ENCODE measurements at regions not wholly inside any gene's neighbourhood (a gene's known extent, or its start where the extent isn't known, plus 50 kb on each side); places are given as distances from the start of the nearest gene placed in this dataset.

DNA sequence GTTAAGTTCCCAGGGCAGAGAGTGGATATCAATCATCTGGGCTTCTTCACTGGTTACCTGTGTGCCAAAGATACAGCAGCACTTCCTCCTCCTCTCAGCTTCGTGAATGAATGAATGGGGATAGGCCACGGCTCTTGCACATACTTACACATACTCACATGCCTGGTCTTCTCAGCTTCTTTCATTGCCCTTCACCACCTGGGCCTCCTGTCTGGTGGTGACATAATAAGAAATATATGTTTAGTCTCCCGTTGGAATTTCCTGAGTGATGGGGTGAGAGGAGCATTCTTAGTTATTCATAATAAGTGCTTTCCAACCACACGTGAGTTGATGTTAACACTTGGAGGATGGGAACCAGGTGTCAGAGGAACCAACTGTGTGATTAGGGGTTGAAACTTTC lies 268.1 kb upstream of the RMST start:
- DNase-seq (ENCODE audit: low read depth in 4 of 6, low spot score in 6 of 6): no peak

GRCh38 chr12:97200181-97200580 lies 262.4 kb upstream of the RMST start:
- WGBS (ENCODE audit: insufficient coverage): no CpG with 5 or more reads among the region's 5 CpGs

More for the DNA sequence above, 268.1 kb upstream of the RMST start:
- no peak overlapping the region for H3K4me3 ChIP-seq (ENCODE audit: low read depth, low read length)
- no CpG with 5 or more reads among the region's 4 CpGs for WGBS (ENCODE audit: insufficient coverage)
- peaks cover 4% of the 10 kb centered on the region for H3K9me3 ChIP-seq (ENCODE audit: control insufficient read depth, insufficient read depth, low read length)
- no peaks in the 10 kb centered on the region for H3K4me1 ChIP-seq (ENCODE audit: control insufficient read depth, insufficient read depth, low read length)
- no peaks in the 10 kb centered on the region for H3K36me3 ChIP-seq (ENCODE audit: control insufficient read depth, insufficient read depth, low read length)
- no peaks in the 10 kb centered on the region for H3K27me3 ChIP-seq (ENCODE audit: control insufficient read depth, insufficient read depth, low read length)
- H3K27ac ChIP-seq (ENCODE audit: low read depth, low read length): no peak overlapping the region

GRCh38 chr12:97203408-97203807 lies 259.2 kb upstream of the RMST start:
- H3K4me3 ChIP-seq (ENCODE audit: low read depth, low read length): no peak overlapping the region
- no peak overlapping the region for H3K27ac ChIP-seq (ENCODE audit: low read depth, low read length)
- no peaks in the 10 kb centered on the region for H3K4me1 ChIP-seq (ENCODE audit: control insufficient read depth, insufficient read depth, low read length)
- H3K9me3 ChIP-seq (ENCODE audit: control insufficient read depth, insufficient read depth, low read length): no peaks in the 10 kb centered on the region
- no peak for DNase-seq (ENCODE audit: low read depth in 4 of 6, low spot score in 6 of 6)
- WGBS (ENCODE audit: insufficient coverage): 60% methylated on average over 2 of the region's 3 CpGs
- H3K27me3 ChIP-seq (ENCODE audit: control insufficient read depth, insufficient read depth, low read length): no peaks in the 10 kb centered on the region
- H3K36me3 ChIP-seq (ENCODE audit: control insufficient read depth, insufficient read depth, low read length): no peaks in the 10 kb centered on the region

More at GRCh38 chr12:97200181-97200580, 262.4 kb upstream of the RMST start:
- Histone ChIP-seq H3K4me3 (ENCODE audit: low read depth, low read length) (no peak overlapping the region), H3K4me1 (ENCODE audit: control insufficient read depth, insufficient read depth, low read length) (no peaks in the 10 kb centered on the region), H3K9me3 (ENCODE audit: control insufficient read depth, insufficient read depth, low read length) (peaks cover 1% of the 10 kb centered on the region), H3K36me3 (ENCODE audit: control insufficient read depth, insufficient read depth, low read length) (no peaks in the 10 kb centered on the region), H3K27ac (ENCODE audit: low read depth, low read length) (no peak overlapping the region), H3K27me3 (ENCODE audit: control insufficient read depth, insufficient read depth, low read length) (no peaks in the 10 kb centered on the region)
- DNase-seq (ENCODE audit: low read depth in 4 of 6, low spot score in 6 of 6): peak in 1 of 6 donors; percentile 41

DNA sequence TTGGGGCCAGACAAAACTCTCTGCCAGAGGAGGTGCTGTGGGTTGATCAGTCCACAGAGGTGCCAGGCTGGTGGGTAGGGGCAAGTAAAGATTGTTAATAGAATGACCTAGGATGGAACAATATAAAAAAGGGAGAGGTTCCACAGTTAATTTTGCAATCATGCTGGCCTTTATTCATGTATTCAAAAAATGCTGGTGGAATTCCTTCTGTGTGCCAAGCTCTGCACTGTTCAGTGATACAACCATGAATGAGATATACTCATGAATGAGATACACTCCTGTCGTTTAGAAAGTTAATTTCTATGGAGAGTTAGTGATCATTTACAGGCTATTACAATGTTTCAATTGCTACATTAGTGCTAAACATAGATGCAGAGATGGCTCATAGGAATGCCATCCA lies 252.6 kb upstream of the RMST start:
- Histone ChIP-seq H3K27ac (ENCODE audit: low read depth, low read length) (no peak overlapping the region), H3K36me3 (ENCODE audit: control insufficient read depth, insufficient read depth, low read length) (no peaks in the 10 kb centered on the region), H3K4me1 (ENCODE audit: control insufficient read depth, insufficient read depth, low read length) (no peaks in the 10 kb centered on the region), H3K9me3 (ENCODE audit: control insufficient read depth, insufficient read depth, low read length) (peaks cover 3% of the 10 kb centered on the region), H3K27me3 (ENCODE audit: control insufficient read depth, insufficient read depth, low read length) (no peaks in the 10 kb centered on the region), H3K4me3 (ENCODE audit: low read depth, low read length) (no peak overlapping the region)
- no CpG with 5 or more reads among the region's 1 CpG for WGBS (ENCODE audit: insufficient coverage)
- peak in 1 of 6 donors; percentile 16 for DNase-seq (ENCODE audit: low read depth in 4 of 6, low spot score in 6 of 6)

GRCh38 chr12:97211416-97211930 lies 251.1 kb upstream of the RMST start:
- Histone ChIP-seq H3K27me3 (ENCODE audit: control insufficient read depth, insufficient read depth, low read length) (no peaks in the 10 kb centered on the region), H3K9me3 (ENCODE audit: control insufficient read depth, insufficient read depth, low read length) (peaks cover 3% of the 10 kb centered on the region), H3K4me3 (ENCODE audit: low read depth, low read length) (no peak overlapping the region), H3K4me1 (ENCODE audit: control insufficient read depth, insufficient read depth, low read length) (no peaks in the 10 kb centered on the region), H3K36me3 (ENCODE audit: control insufficient read depth, insufficient read depth, low read length) (no peaks in the 10 kb centered on the region), H3K27ac (ENCODE audit: low read depth, low read length) (no peak overlapping the region)
- no CpG with 5 or more reads among the region's 1 CpG for WGBS (ENCODE audit: insufficient coverage)
- peak in 2 of 6 donors; percentile 30 to 55 for DNase-seq (ENCODE audit: low read depth in 4 of 6, low spot score in 6 of 6)

GRCh38 chr12:97216848-97217247 lies 245.8 kb upstream of the RMST start:
- no peak overlapping the region for H3K27ac ChIP-seq (ENCODE audit: low read depth, low read length)
- H3K36me3 ChIP-seq (ENCODE audit: control insufficient read depth, insufficient read depth, low read length): no peaks in the 10 kb centered on the region
- no peaks in the 10 kb centered on the region for H3K4me1 ChIP-seq (ENCODE audit: control insufficient read depth, insufficient read depth, low read length)
- no peaks in the 10 kb centered on the region for H3K27me3 ChIP-seq (ENCODE audit: control insufficient read depth, insufficient read depth, low read length)
- H3K4me3 ChIP-seq (ENCODE audit: low read depth, low read length): no peak overlapping the region
- H3K9me3 ChIP-seq (ENCODE audit: control insufficient read depth, insufficient read depth, low read length): peaks cover 3% of the 10 kb centered on the region
- no peak for DNase-seq (ENCODE audit: low read depth in 4 of 6, low spot score in 6 of 6)
- WGBS (ENCODE audit: insufficient coverage): no CpG with 5 or more reads among the region's 1 CpG

GRCh38 chr12:97222391-97222790 lies 240.2 kb upstream of the RMST start:
- H3K36me3 ChIP-seq (ENCODE audit: control insufficient read depth, insufficient read depth, low read length): no peaks in the 10 kb centered on the region
- 95% methylated on average over 1 of the region's 1 CpG for WGBS (ENCODE audit: insufficient coverage)
- H3K9me3 ChIP-seq (ENCODE audit: control insufficient read depth, insufficient read depth, low read length): no peaks in the 10 kb centered on the region
- no peak overlapping the region for H3K4me3 ChIP-seq (ENCODE audit: low read depth, low read length)
- H3K27me3 ChIP-seq (ENCODE audit: control insufficient read depth, insufficient read depth, low read length): no peaks in the 10 kb centered on the region
- H3K27ac ChIP-seq (ENCODE audit: low read depth, low read length): no peak overlapping the region
- no peaks in the 10 kb centered on the region for H3K4me1 ChIP-seq (ENCODE audit: control insufficient read depth, insufficient read depth, low read length)
- no peak for DNase-seq (ENCODE audit: low read depth in 4 of 6, low spot score in 6 of 6)

DNA sequence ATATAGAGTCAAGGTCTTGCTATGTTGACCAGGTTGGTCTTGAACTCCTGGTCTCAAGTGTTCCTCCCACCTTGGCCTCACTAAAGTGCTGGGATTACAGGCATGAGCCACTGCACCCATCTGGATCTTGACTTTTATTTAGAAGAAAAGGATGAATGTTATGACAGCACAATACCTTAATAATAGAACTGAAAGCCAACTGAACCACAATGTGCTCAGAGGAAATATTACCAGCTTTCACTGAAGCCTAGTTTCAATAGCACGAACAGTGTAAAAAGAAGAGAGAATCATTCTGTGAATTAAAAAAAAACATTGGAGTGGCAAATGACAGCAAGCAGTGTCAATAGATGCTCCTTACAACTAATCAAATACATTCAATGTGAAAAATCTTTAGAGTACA lies 239.2 kb upstream of the RMST start:
- no peak for DNase-seq (ENCODE audit: low read depth in 4 of 6, low spot score in 6 of 6)
- no peaks in the 10 kb centered on the region for H3K36me3 ChIP-seq (ENCODE audit: control insufficient read depth, insufficient read depth, low read length)
- no peaks in the 10 kb centered on the region for H3K27me3 ChIP-seq (ENCODE audit: control insufficient read depth, insufficient read depth, low read length)
- H3K9me3 ChIP-seq (ENCODE audit: control insufficient read depth, insufficient read depth, low read length): no peaks in the 10 kb centered on the region
- no peak overlapping the region for H3K4me3 ChIP-seq (ENCODE audit: low read depth, low read length)
- no CpG with 5 or more reads among the region's 1 CpG for WGBS (ENCODE audit: insufficient coverage)
- no peaks in the 10 kb centered on the region for H3K4me1 ChIP-seq (ENCODE audit: control insufficient read depth, insufficient read depth, low read length)
- no peak overlapping the region for H3K27ac ChIP-seq (ENCODE audit: low read depth, low read length)

DNA sequence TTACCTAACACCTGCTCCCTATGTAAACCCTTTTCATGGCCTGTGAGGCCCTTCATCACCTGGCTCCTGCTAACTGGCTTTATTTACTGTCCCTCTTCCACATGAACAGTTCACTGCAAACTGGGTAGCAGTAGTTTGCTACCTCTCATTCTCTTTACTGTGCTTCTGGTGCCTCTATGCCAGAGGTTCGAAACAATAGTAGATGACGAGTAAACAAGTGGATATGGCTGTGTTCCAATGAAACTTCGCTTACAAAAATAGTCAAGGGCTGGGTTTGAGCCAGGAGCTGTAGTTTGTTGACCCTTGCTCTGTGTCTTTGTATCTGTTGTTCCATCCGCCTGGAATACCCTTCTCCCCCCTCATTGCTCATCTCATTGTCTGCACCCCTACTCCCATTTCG lies 233.6 kb upstream of the RMST start:
- H3K9me3 ChIP-seq (ENCODE audit: control insufficient read depth, insufficient read depth, low read length): peaks cover 2% of the 10 kb centered on the region
- no peak overlapping the region for H3K27ac ChIP-seq (ENCODE audit: low read depth, low read length)
- 50% methylated on average over 1 of the region's 5 CpGs for WGBS (ENCODE audit: insufficient coverage)
- no peaks in the 10 kb centered on the region for H3K4me1 ChIP-seq (ENCODE audit: control insufficient read depth, insufficient read depth, low read length)
- H3K36me3 ChIP-seq (ENCODE audit: control insufficient read depth, insufficient read depth, low read length): no peaks in the 10 kb centered on the region
- H3K4me3 ChIP-seq (ENCODE audit: low read depth, low read length): no peak overlapping the region
- no peaks in the 10 kb centered on the region for H3K27me3 ChIP-seq (ENCODE audit: control insufficient read depth, insufficient read depth, low read length)
- no peak for DNase-seq (ENCODE audit: low read depth in 4 of 6, low spot score in 6 of 6)

- DNase-seq (ENCODE audit: low read depth in 4 of 6, low spot score in 6 of 6): no peak
- H3K9me3 ChIP-seq (ENCODE audit: control insufficient read depth, insufficient read depth, low read length): no peaks in the 10 kb centered on the region
- no peaks in the 10 kb centered on the region for H3K4me1 ChIP-seq (ENCODE audit: control insufficient read depth, insufficient read depth, low read length)
- WGBS (ENCODE audit: insufficient coverage): 87% methylated on average over 4 of the region's 10 CpGs
- H3K4me3 ChIP-seq (ENCODE audit: low read depth, low read length): no peak overlapping the region
- no peaks in the 10 kb centered on the region for H3K36me3 ChIP-seq (ENCODE audit: control insufficient read depth, insufficient read depth, low read length)
- no peaks in the 10 kb centered on the region for H3K27me3 ChIP-seq (ENCODE audit: control insufficient read depth, insufficient read depth, low read length)
- H3K27ac ChIP-seq (ENCODE audit: low read depth, low read length): no peak overlapping the region
Observed at GRCh38 chr12:97235102-97235501, 227.5 kb upstream of the RMST start.
